GM23338 (cell line): ENCODE measurements at regions not wholly inside any gene's neighbourhood (a gene's known extent, or its start where the extent isn't known, plus 50 kb on each side); places are given as distances from the start of the nearest gene placed in this dataset.

ENCODE experiments used
- ATAC-seq: fragments of 200-7000 bp; cut with Tn5 transposase; 3 replicates; pipeline ENCODE4 v1.9.1; 2020
- DNase-seq: peaks from one replicate; pipeline ENCODE4 v3.0.0-alpha.2; 2015; ENCODE audit warnings: low spot score
- H2AFZ ChIP-seq: fragments of 200-600 bp; sonication (generic); 2 replicates; pipeline ENCODE4 v1.8.0; 2016; ENCODE audit warnings: antibody characterized with exemption, mild to moderate bottlenecking, moderate library complexity
- H3F3A ChIP-seq: fragments of 200-600 bp; sonication (generic); replicated peaks from 2 replicates; pipeline ENCODE4 v1.8.0; 2017; ENCODE audit warnings: antibody characterized with exemption, mixed run types, low read depth
- H3K27ac ChIP-seq: fragments of 200-600 bp; sonication (generic); 2 replicates; pipeline ENCODE4 v1.6.1; 2016; ENCODE audit warnings: low read depth
- H3K27me3 ChIP-seq: fragments of 200-600 bp; sonication (generic); 2 replicates; pipeline ENCODE4 v1.8.0; 2016; ENCODE audit warnings: mild to moderate bottlenecking, mixed run types, moderate library complexity; ENCODE audit not compliant: insufficient read depth
- H3K36me3 ChIP-seq: fragments of 200-600 bp; sonication (generic); 2 replicates; pipeline ENCODE4 v1.8.0; 2016; ENCODE audit warnings: mild to moderate bottlenecking; ENCODE audit not compliant: insufficient read depth
- H3K4me1 ChIP-seq: fragments of 200-600 bp; sonication (generic); 2 replicates; pipeline ENCODE4 v1.8.0; 2016; ENCODE audit warnings: mild to moderate bottlenecking, moderate library complexity; ENCODE audit not compliant: insufficient read depth
- H3K4me2 ChIP-seq: fragments of 200-600 bp; sonication (generic); 2 replicates; pipeline ENCODE4 v1.7.1; 2017; ENCODE audit warnings: mixed run types
- H3K4me3 ChIP-seq: fragments of 200-600 bp; sonication (generic); 2 replicates; pipeline ENCODE4 v1.6.1; 2016; ENCODE audit warnings: mixed run types
- H3K79me2 ChIP-seq: fragments of 200-600 bp; sonication (generic); replicated peaks from 2 replicates; pipeline ENCODE4 v1.8.0; 2017; ENCODE audit warnings: mild to moderate bottlenecking; ENCODE audit not compliant: insufficient read depth
- H3K9me2 ChIP-seq: fragments of 200-600 bp; sonication (generic); 2 replicates; pipeline ENCODE4 v1.8.0; 2017; ENCODE audit not compliant: insufficient read depth
- H4K20me1 ChIP-seq: fragments of 200-600 bp; sonication (generic); replicated peaks from 2 replicates; pipeline ENCODE4 v1.8.0; 2017; ENCODE audit warnings: mild to moderate bottlenecking; ENCODE audit not compliant: insufficient read depth
- H3K27ac Mint-ChIP-seq: 2 replicates; pipeline ENCODE4 v1.8.0; 2020; ENCODE audit warnings: inconsistent platforms, mild to moderate bottlenecking, moderate library complexity, mixed read lengths
- H3K27me3 Mint-ChIP-seq: 3 replicates; pipeline ENCODE4 v1.8.0; 2022; ENCODE audit warnings: low read depth, mild to moderate bottlenecking, moderate library complexity, mixed read lengths, inconsistent platforms; ENCODE audit not compliant: insufficient read depth, poor library complexity
- H3K36me3 Mint-ChIP-seq: 3 replicates; pipeline ENCODE4 v1.8.0; 2021; ENCODE audit warnings: low read depth, mild to moderate bottlenecking, inconsistent platforms, moderate library complexity, mixed read lengths
- H3K4me1 Mint-ChIP-seq: 3 replicates; pipeline ENCODE4 v1.8.0; 2020; ENCODE audit warnings: mild to moderate bottlenecking, inconsistent platforms, mixed read lengths
- H3K4me3 Mint-ChIP-seq: 3 replicates; pipeline ENCODE4 v1.8.0; 2021; ENCODE audit warnings: moderate library complexity, mild to moderate bottlenecking, inconsistent platforms, mixed read lengths
- H3K9me3 Mint-ChIP-seq: 3 replicates; pipeline ENCODE4 v1.8.0; 2020; ENCODE audit warnings: moderate library complexity, mild to moderate bottlenecking, inconsistent platforms, mixed read lengths
- CREB1 ChIP-seq: fragments of 250-450 bp; sonication (Bioruptor Pico); IDR thresholded peaks from 2 replicates; pipeline ENCODE4 v1.5.0; 2020; ENCODE audit warnings: low read depth, mild to moderate bottlenecking, moderate library complexity
- CTCF ChIP-seq, 2 experiments: fragments of 200-600 bp in 1 of 2; sonication (generic) in 1 of 2; conservative IDR thresholded peaks; 2 replicates each; pipeline versions ENCODE4 v1.5.1 to v1.6.1; 2016 to 2017; ENCODE audit warnings: antibody characterized with exemption in 2 of 2, low read depth in 2 of 2, mild to moderate bottlenecking in 2 of 2, moderate library complexity in 1 of 2
- EZH2 ChIP-seq: fragments of 200-600 bp; sonication (generic); IDR thresholded peaks from one replicate; pipeline ENCODE4 v1.8.0; 2017; ENCODE audit warnings: antibody characterized with exemption, mild to moderate bottlenecking, low read depth; ENCODE audit not compliant: unreplicated experiment
- EZH2phosphoT487 ChIP-seq: fragments of 200-600 bp; sonication (generic); IDR thresholded peaks from one replicate; pipeline ENCODE4 v1.8.1; 2018; ENCODE audit warnings: antibody characterized with exemption; ENCODE audit not compliant: unreplicated experiment
- JUNB ChIP-seq: IDR thresholded peaks from one replicate; pipeline ENCODE4 v1.6.1; 2016; ENCODE audit warnings: antibody characterized with exemption; ENCODE audit not compliant: unreplicated experiment
- NANOG ChIP-seq: IDR thresholded peaks from 2 replicates; pipeline ENCODE4 v1.6.1; 2016; ENCODE audit warnings: antibody characterized with exemption, borderline replicate concordance
- STAT1 ChIP-seq: IDR thresholded peaks from one replicate; pipeline ENCODE4 v1.6.1; 2016; ENCODE audit warnings: antibody characterized with exemption; ENCODE audit not compliant: unreplicated experiment
- ZNF114 ChIP-seq: fragments of 250-450 bp; sonication (Bioruptor Pico); IDR thresholded peaks from 2 replicates; pipeline ENCODE4 v1.5.0; 2020; ENCODE audit warnings: mild to moderate bottlenecking, moderate library complexity
- ZNF331 ChIP-seq: fragments of 250-450 bp; sonication (Bioruptor Pico); IDR thresholded peaks from 2 replicates; pipeline ENCODE4 v1.5.0; 2020; ENCODE audit warnings: low read depth, mild to moderate bottlenecking, moderate library complexity
- ZNF462 ChIP-seq: fragments of 250-450 bp; sonication (Bioruptor Pico); IDR thresholded peaks from 2 replicates; pipeline ENCODE4 v1.5.0; 2020; ENCODE audit warnings: mild to moderate bottlenecking, moderate library complexity
- TF ChIP-seq, protein P1 (sequence below): IDR thresholded peaks from one replicate; pipeline ENCODE4 v1.6.1; 2018; ENCODE audit warnings: antibody characterized with exemption; ENCODE audit not compliant: unreplicated experiment
- TF ChIP-seq, protein P2 (sequence below): IDR thresholded peaks from 2 replicates; pipeline ENCODE4 v1.6.1; 2016; ENCODE audit warnings: antibody characterized with exemption

DNA sequence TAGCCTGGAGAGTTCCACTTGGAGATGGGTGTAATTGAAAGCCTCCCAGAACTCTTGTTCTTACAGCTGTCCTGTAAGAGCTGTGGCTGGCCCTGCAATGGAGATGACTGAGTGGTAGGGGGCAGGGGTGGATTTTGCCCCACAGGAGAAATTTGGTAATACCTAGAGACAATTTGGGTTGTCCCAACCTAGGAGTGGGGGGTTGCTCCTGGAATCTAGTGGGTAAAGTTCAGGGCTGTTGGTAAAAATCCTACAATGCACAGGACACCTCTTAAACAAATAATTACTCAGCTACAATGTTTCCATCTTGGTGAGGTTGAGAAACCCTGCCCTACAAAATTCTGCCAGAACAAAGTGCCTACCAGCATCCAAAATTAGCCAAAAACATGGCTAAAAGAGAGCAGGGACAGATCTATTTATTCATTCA, 181.1 kb upstream of the SH3BP4 start:
- no peak for ATAC-seq

More for the DNA sequence above, 181.1 kb upstream of the SH3BP4 start:
- H3K4me3 Mint-ChIP-seq: no peak overlapping the region
- H3K4me3 ChIP-seq: no peak overlapping the region
- H3K4me2 ChIP-seq: no peak overlapping the region
- peaks cover 7% of the 10 kb centered on the region for H3K27me3 Mint-ChIP-seq
- TF ChIP-seq ZNF114 (no peak), NANOG (no peak), ZNF331 (no peak), CREB1 (CRISPR knock-in tag) (no peak), EZH2phosphoT487 (no peak), STAT1 (no peak), ZNF462 (CRISPR knock-in tag) (no peak), JUNB (no peak), CTCF (conservative IDR thresholded peaks at IDR 0.05; ENCODE audit: low read depth in 2 of 2) (no peak), EZH2 (no peak)
- TF ChIP-seq, protein P1, sequence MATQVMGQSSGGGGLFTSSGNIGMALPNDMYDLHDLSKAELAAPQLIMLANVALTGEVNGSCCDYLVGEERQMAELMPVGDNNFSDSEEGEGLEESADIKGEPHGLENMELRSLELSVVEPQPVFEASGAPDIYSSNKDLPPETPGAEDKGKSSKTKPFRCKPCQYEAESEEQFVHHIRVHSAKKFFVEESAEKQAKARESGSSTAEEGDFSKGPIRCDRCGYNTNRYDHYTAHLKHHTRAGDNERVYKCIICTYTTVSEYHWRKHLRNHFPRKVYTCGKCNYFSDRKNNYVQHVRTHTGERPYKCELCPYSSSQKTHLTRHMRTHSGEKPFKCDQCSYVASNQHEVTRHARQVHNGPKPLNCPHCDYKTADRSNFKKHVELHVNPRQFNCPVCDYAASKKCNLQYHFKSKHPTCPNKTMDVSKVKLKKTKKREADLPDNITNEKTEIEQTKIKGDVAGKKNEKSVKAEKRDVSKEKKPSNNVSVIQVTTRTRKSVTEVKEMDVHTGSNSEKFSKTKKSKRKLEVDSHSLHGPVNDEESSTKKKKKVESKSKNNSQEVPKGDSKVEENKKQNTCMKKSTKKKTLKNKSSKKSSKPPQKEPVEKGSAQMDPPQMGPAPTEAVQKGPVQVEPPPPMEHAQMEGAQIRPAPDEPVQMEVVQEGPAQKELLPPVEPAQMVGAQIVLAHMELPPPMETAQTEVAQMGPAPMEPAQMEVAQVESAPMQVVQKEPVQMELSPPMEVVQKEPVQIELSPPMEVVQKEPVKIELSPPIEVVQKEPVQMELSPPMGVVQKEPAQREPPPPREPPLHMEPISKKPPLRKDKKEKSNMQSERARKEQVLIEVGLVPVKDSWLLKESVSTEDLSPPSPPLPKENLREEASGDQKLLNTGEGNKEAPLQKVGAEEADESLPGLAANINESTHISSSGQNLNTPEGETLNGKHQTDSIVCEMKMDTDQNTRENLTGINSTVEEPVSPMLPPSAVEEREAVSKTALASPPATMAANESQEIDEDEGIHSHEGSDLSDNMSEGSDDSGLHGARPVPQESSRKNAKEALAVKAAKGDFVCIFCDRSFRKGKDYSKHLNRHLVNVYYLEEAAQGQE: no peak
- TF ChIP-seq, protein P2, sequence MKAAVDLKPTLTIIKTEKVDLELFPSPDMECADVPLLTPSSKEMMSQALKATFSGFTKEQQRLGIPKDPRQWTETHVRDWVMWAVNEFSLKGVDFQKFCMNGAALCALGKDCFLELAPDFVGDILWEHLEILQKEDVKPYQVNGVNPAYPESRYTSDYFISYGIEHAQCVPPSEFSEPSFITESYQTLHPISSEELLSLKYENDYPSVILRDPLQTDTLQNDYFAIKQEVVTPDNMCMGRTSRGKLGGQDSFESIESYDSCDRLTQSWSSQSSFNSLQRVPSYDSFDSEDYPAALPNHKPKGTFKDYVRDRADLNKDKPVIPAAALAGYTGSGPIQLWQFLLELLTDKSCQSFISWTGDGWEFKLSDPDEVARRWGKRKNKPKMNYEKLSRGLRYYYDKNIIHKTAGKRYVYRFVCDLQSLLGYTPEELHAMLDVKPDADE: no peak
- no peak overlapping the region for H3K27ac ChIP-seq
- peaks cover 18% of the 10 kb centered on the region for H3K4me1 Mint-ChIP-seq
- no peaks in the 10 kb centered on the region for H3K4me1 ChIP-seq
- H2AFZ ChIP-seq: no peak overlapping the region
- peaks cover 6% of the 10 kb centered on the region for H3K9me3 Mint-ChIP-seq
- no peak overlapping the region for H3K27ac Mint-ChIP-seq
- H3K9me2 ChIP-seq: peaks cover 15% of the 10 kb centered on the region
- DNase-seq: no peak
- no peaks in the 10 kb centered on the region for H3K79me2 ChIP-seq
- no peaks in the 10 kb centered on the region for H4K20me1 ChIP-seq
- no peaks in the 10 kb centered on the region; the same call in 1 of the 2 replicates for H3K36me3 ChIP-seq
- no peaks in the 10 kb centered on the region for H3K27me3 ChIP-seq
- H3K36me3 Mint-ChIP-seq: peaks cover 5% of the 10 kb centered on the region; the same call in 2 of the 3 replicates
- no peaks in the 10 kb centered on the region for H3F3A ChIP-seq
